ENCODE measurements at regions not wholly inside any gene's neighbourhood (a gene's known extent, or its start where the extent isn't known, plus 50 kb on each side); places are given as distances from the start of the nearest gene placed in this dataset.

GRCh38 chr3:117350371-117350770 is 640.8 kb downstream of the TUSC7 start:
- no peak for TF ChIP-seq POLR2AphosphoS5 (IDR thresholded peaks at IDR 0.05; ENCODE audit: low read depth)
- TF ChIP-seq CTCF (conservative IDR thresholded peaks at IDR 0.05; ENCODE audit: low read depth in 2 of 2), result no peak
- TF ChIP-seq EZH2phosphoT487 (IDR thresholded peaks at IDR 0.05; ENCODE audit: unreplicated experiment), result no peak
- no peak for TF ChIP-seq EZH2 (IDR thresholded peaks at IDR 0.05; ENCODE audit: low read depth, unreplicated experiment)
- no peak for TF ChIP-seq REST (IDR thresholded peaks at IDR 0.05; ENCODE audit: unreplicated experiment)
- TF ChIP-seq ZNF114 (CRISPR knock-in tag; IDR thresholded peaks at IDR 0.05), result no peak
- TF ChIP-seq CREB1 (CRISPR knock-in tag; IDR thresholded peaks at IDR 0.05; ENCODE audit: low read depth), result no peak
- TF ChIP-seq ZNF331 (CRISPR knock-in tag; IDR thresholded peaks at IDR 0.05; ENCODE audit: low read depth), result no peak
- no peak for TF ChIP-seq JUNB (IDR thresholded peaks at IDR 0.05; ENCODE audit: unreplicated experiment)

Data from GM23338 (cell line).